Left renal cortex interstitium (tissue), 4 donors: ENCODE measurements at regions not wholly inside any gene's neighbourhood (a gene's known extent, or its start where the extent isn't known, plus 50 kb on each side); places are given as distances from the start of the nearest gene placed in this dataset.

ENCODE experiments used
- DNase-seq, 4 donors: peaks; one replicate each; pipeline ENCODE4 v3.0.0-alpha.2; 2013; ENCODE audit warnings: low read depth in 4 of 4, low spot score in 2 of 4, missing footprints in 1 of 4

- DNase-seq: no peak
These were observed 54.6 kb downstream of the ARL4A start for GRCh38 chr7:12741951-12742575.

GRCh38 chr7:12746211-12746610, 58.8 kb downstream of the ARL4A start:
- DNase-seq: no peak

GRCh38 chr7:12747687-12748306, 60.4 kb downstream of the ARL4A start:
- DNase-seq: no peak

GRCh38 chr7:12749069-12749468, 61.6 kb downstream of the ARL4A start:
- DNase-seq: no peak

GRCh38 chr7:12749746-12750145, 62.3 kb downstream of the ARL4A start:
- DNase-seq: no peak

- no peak for DNase-seq
These were observed 64.3 kb downstream of the ARL4A start for GRCh38 chr7:12751764-12752163.

GRCh38 chr7:12754179-12754578, 66.7 kb downstream of the ARL4A start:
- no peak for DNase-seq

GRCh38 chr7:12756821-12757220, 69.4 kb downstream of the ARL4A start:
- no peak for DNase-seq

GRCh38 chr7:12757443-12757842, 70.0 kb downstream of the ARL4A start:
- DNase-seq: no peak

GRCh38 chr7:12759151-12759550, 71.7 kb downstream of the ARL4A start:
- no peak for DNase-seq

GRCh38 chr7:12761111-12761510, 73.7 kb downstream of the ARL4A start:
- no peak for DNase-seq

- DNase-seq: no peak
These were observed 74.3 kb downstream of the ARL4A start for GRCh38 chr7:12761691-12762090.

- no peak for DNase-seq
These were observed 77.0 kb downstream of the ARL4A start for GRCh38 chr7:12764458-12764891.

- DNase-seq: no peak
These were observed 78.1 kb downstream of the ARL4A start for GRCh38 chr7:12765431-12766100.

- DNase-seq: no peak
These were observed 79.0 kb downstream of the ARL4A start for GRCh38 chr7:12766416-12766815.

- DNase-seq: no peak
These were observed 81.5 kb downstream of the ARL4A start for GRCh38 chr7:12768948-12769347.

- no peak for DNase-seq
These were observed 82.0 kb downstream of the ARL4A start for GRCh38 chr7:12769444-12769843.

GRCh38 chr7:12770227-12770975, 83.0 kb downstream of the ARL4A start:
- no peak for DNase-seq

- DNase-seq: peak in 3 of 4 donors; percentile 39 to 55 (median 39)
These were observed 84.0 kb downstream of the ARL4A start for GRCh38 chr7:12771378-12771877.

GRCh38 chr7:12772768-12773167, 85.3 kb downstream of the ARL4A start:
- DNase-seq: no peak

GRCh38 chr7:12777257-12777656, 89.8 kb downstream of the ARL4A start:
- DNase-seq: no peak
